Pancreas (tissue), 10 donors: ENCODE measurements at regions not wholly inside any gene's neighbourhood (a gene's known extent, or its start where the extent isn't known, plus 50 kb on each side); places are given as distances from the start of the nearest gene placed in this dataset.

ENCODE experiments used
- ATAC-seq, 4 donors: fragments of 200-7000 bp; cut with Tn5 transposase; one replicate each; pipeline versions ENCODE4 v1.8.0 to v1.9.1; 2020; ENCODE audit warnings: mild to moderate bottlenecking in 4 of 4, moderate library complexity in 4 of 4
- DNase-seq, 6 donors: peaks; one replicate each; pipeline ENCODE4 v3.0.0-alpha.2; 2020
- FAIRE-seq: peaks from 2 replicates; lab custom pipeline; 2012; peaks lifted over from hg19 to GRCh38; lab: Jason Lieb, UNC
- H3K27ac ChIP-seq, 4 donors: fragments of 200-600 bp; sonication (generic); 1 replicate in 3 of 4; 2 replicates in 1 of 4; pipeline versions ENCODE4 v1.5.0 to v1.8.0; 2020
- H3K27me3 ChIP-seq, 4 donors: fragments of 200-600 bp; one replicate each; pipeline ENCODE4 v1.8.0; 2021
- H3K36me3 ChIP-seq, 3 donors: fragments of 200-600 bp; sonication (generic) in 1 of 3; one replicate each; pipeline versions ENCODE4 v1.5.0 to v1.8.0; 2020 to 2021
- H3K4me1 ChIP-seq, 3 donors: fragments of 200-600 bp; one replicate each; pipeline ENCODE4 v1.8.0; 2021
- H3K4me3 ChIP-seq, 4 donors: fragments of 200-600 bp; sonication (generic) in 2 of 4; one replicate each; pipeline versions ENCODE4 v1.5.0 to v1.8.0; 2020 to 2021
- H3K9me3 ChIP-seq, 4 donors: fragments of 200-600 bp; one replicate each; pipeline ENCODE4 v1.8.0; 2021
- WGBS, 2 donors: extraction: QIAGEN DNeasy Blood & Tissue Kit; methylation state at CpG; one replicate each; pipeline ENCODE4 v1.1.7; 2013; 5-methylcytosine and 5-hydroxymethylcytosine counted together
- intact Hi-C, 3 donors: fragments of 100-400 bp; cut with DNase I; formaldehyde crosslinking; loops; one replicate each; pipeline versions ENCODE4 v1.11.1 to v1.14.2; 2022
- TF ChIP-seq, protein P1 (sequence below), 4 donors: fragments of 200-600 bp; sonication (generic) in 3 of 4; IDR thresholded peaks; one replicate each; pipeline versions ENCODE4 v1.5.0 to v1.8.0; 2021; ENCODE audit warnings: antibody characterized with exemption in 4 of 4
- donor health status: healthy with polysubstance abuse.
- donor health status: DM: no; HTN: no; CAD: no; lungs with moderate emphysema.
- donor health status: DM: no; HTN: no; CAD: no.
- donor health status: control.
- donor health status: control.
- donor health status: Bipolar disorder and iron deficiency.
- donor health status: DM: yes; HTN: yes; CAD: no.
- donor health status: DM: no; HTN: no; CAD: no.
- donor health status: DM: no; HTN: no; CAD: no.
- donor health status: DM: yes; HTN: yes; CAD: no.

DNA sequence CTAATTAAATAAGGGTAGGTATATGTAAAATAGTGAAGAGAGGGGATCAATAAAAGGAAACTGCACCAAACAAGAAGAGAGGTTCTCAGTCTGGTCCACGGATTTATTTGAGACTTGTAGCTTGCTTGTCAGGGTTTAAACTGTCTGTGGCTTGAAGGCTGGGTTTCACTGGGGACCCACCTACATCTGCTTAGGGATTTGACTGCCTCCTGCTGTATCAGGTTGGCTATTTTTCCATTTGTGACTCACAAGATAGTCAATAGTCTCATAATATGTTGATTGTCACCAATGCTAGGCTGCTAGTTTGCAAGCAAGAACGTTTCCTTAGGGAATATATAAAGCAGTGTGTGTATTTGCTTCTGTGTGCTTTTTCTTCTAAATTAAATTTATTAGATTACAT is 1950.7 kb upstream of the IGFBP7 start:
- TF ChIP-seq, protein P1, sequence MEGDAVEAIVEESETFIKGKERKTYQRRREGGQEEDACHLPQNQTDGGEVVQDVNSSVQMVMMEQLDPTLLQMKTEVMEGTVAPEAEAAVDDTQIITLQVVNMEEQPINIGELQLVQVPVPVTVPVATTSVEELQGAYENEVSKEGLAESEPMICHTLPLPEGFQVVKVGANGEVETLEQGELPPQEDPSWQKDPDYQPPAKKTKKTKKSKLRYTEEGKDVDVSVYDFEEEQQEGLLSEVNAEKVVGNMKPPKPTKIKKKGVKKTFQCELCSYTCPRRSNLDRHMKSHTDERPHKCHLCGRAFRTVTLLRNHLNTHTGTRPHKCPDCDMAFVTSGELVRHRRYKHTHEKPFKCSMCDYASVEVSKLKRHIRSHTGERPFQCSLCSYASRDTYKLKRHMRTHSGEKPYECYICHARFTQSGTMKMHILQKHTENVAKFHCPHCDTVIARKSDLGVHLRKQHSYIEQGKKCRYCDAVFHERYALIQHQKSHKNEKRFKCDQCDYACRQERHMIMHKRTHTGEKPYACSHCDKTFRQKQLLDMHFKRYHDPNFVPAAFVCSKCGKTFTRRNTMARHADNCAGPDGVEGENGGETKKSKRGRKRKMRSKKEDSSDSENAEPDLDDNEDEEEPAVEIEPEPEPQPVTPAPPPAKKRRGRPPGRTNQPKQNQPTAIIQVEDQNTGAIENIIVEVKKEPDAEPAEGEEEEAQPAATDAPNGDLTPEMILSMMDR (IDR thresholded peaks at IDR 0.05) = no peak
- Histone ChIP-seq H3K9me3 (no peaks in the 10 kb centered on the region), H3K27ac (no peak overlapping the region), H3K27me3 (no peaks in the 10 kb centered on the region), H3K36me3 (no peaks in the 10 kb centered on the region), H3K4me1 (no peaks in the 10 kb centered on the region), H3K4me3 (no peak overlapping the region)
- WGBS, 2 donors = 62 to 73% methylated on average over 2 of the region's 2 CpGs
- no peak for ATAC-seq
- intact Hi-C loops = no loop called here
- no peak for DNase-seq
- no peak for FAIRE-seq

DNA sequence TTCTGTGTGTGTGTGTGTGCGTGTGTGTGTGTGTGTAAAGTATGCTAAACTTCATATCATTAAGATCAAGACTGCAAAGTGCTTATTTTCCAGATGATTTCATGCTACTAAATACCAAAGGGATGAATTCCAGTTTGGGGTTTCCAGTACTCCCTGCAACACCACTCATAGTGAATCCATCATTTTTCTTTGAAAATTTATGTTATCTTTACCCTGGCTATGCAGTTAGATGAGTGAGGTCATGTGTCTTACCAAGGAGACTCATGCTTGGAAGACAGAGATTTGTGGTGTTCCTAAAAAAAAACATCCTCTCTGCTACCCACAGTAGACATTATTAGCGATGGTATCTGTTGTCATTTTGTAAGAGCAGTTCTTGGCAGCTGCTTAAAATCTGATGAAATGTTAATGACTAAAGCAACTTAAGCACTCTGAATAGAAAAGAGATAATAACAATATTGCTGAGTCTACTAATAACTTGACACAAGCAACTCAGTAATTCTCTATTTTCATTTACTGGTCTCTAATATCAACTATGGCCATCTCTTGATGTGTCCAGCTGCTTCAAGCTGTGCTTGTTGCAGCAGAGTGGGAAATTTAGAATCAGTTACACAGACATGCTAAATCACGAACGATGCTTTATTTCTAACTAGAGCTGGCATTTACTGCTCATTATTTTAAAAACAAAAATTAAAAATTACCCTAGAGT is 1953.0 kb upstream of the IGFBP7 start:
- ATAC-seq = no peak
- Histone ChIP-seq H3K9me3 (no peaks in the 10 kb centered on the region), H3K4me3 (no peak overlapping the region), H3K4me1 (no peaks in the 10 kb centered on the region), H3K27me3 (no peaks in the 10 kb centered on the region), H3K36me3 (no peaks in the 10 kb centered on the region), H3K27ac (no peak overlapping the region)
- intact Hi-C loops = no loop called here
- no peak for FAIRE-seq
- DNase-seq = no peak
- 81 to 86% methylated on average over 4 of the region's 4 CpGs for WGBS, 2 donors
- TF ChIP-seq, protein P1 (IDR thresholded peaks at IDR 0.05) = no peak

DNA sequence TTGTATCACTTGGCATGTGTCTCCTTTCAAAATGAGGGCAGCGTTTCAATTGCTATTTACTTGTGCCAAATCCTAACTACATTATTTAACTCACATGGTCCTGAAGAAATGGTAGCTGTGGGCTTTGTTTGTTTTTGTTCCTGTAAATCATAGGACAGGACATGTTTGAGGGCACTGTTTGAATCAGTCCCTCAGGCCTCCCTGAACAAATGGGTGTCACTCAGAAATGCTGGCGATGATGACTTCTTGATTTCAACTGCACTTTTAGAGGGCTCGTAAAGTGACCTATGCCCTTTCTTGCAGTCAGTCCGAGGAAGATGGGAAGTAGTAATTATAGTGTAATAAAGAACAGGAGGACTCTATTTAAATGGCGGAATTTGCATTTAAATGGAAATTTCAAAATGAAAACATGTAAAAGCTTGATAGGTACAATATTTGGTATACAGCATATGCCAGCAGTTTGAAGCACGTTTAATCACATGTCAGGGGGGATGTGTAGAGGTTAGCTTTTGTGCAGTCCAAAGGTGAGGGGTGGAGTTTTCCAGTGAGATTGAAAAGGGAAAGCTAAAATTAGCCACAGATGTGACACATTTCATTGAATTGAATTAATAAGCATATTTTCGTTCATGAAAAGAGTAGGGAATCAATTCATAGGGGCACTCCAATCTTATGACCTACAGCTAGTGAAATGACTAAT is 1958.7 kb upstream of the IGFBP7 start:
- TF ChIP-seq, protein P1 (IDR thresholded peaks at IDR 0.05) = no peak
- H3K9me3 ChIP-seq = no peaks in the 10 kb centered on the region
- WGBS, 2 donors = 27 to 38% methylated on average over 7 of the region's 7 CpGs

DNA sequence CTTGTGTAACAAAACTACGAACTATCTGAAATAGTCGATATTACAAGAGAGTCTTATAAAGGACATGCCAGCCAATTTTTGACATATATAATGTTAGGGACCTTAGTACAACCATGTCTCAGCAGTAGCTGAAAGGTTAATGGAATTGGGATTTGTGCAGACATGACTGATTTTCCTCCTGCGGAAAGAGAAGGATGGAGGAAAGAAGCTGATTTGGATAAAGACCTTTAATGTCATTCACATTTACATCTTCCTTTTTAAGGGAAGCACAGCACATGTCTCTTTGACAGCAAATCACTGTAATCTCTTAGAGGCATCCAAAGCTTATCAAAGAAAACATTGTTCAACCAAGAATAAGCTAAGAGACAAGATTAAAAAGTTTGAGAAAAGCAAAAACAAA is 1976.2 kb upstream of the IGFBP7 start:
- no peak for DNase-seq
- Histone ChIP-seq H3K4me3 (no peak overlapping the region), H3K4me1 (no peaks in the 10 kb centered on the region), H3K36me3 (no peaks in the 10 kb centered on the region), H3K27me3 (no peaks in the 10 kb centered on the region), H3K27ac (no peak overlapping the region), H3K9me3 (no peaks in the 10 kb centered on the region)
- intact Hi-C loops = no loop called here
- TF ChIP-seq, protein P1 (IDR thresholded peaks at IDR 0.05) = no peak
- no peak for ATAC-seq
- WGBS, 2 donors = 64 to 71% methylated on average over 3 of the region's 3 CpGs
- FAIRE-seq = no peak

More for the DNA sequence above, 1958.7 kb upstream of the IGFBP7 start:
- Histone ChIP-seq H3K4me3 (no peak overlapping the region), H3K27ac (no peak overlapping the region), H3K36me3 (no peaks in the 10 kb centered on the region), H3K4me1 (peaks cover 0 to 6% (median 0%) of the 10 kb centered on the region in 3 donors), H3K27me3 (no peaks in the 10 kb centered on the region)
- intact Hi-C loops = no loop called here
- ATAC-seq (no peak), DNase-seq (no peak), FAIRE-seq (no peak)
